ENCODE measurements at regions not wholly inside any gene's neighbourhood (a gene's known extent, or its start where the extent isn't known, plus 50 kb on each side); places are given as distances from the start of the nearest gene placed in this dataset.

DNA sequence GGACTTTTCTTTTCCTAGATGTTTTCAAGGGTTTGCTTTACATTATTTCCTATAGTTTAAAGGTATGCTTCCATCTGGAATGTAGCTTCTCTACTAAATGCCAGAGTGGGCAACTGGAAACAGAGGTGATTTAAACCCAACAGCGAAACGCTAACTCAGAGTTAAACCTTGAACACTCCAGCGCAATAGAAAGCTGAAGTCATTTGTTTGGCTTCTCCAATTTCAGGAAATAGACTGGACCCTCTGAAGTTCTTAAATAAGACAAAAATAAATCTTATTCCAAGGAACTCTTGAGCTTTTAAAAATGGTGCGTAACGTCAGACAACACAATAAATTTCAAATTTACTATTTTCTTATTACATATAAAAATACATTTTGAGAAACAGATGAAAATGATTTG lies 1560.0 kb upstream of the TENM3 start:
- Histone ChIP-seq H3K14ac (ENCODE audit: low read length) (no peak overlapping the region), H3K4ac (ENCODE audit: low read depth, low read length) (no peak overlapping the region), H2BK5ac (ENCODE audit: low read depth, low read length, poor library complexity) (no peak overlapping the region), H3K9me3 (ENCODE audit: insufficient read depth, low read depth, low read length) (no peaks in the 10 kb centered on the region), H2BK12ac (ENCODE audit: low read length) (no peak overlapping the region), H3K27me3 (ENCODE audit: insufficient read depth, low read length) (no peaks in the 10 kb centered on the region), H3K23ac (ENCODE audit: low read length) (no peak overlapping the region), H3K79me2 (ENCODE audit: control insufficient read depth, insufficient read depth, low read length, poor library complexity) (no peaks in the 10 kb centered on the region), H3K4me3 (ENCODE audit: low read depth, low read length) (no peak overlapping the region), H4K8ac (ENCODE audit: low read depth, low read length) (no peak overlapping the region), H4K91ac (ENCODE audit: low read depth, low read length) (no peak overlapping the region), H2BK120ac (ENCODE audit: insufficient read depth, low read length, poor library complexity) (no peak overlapping the region), H2AK5ac (ENCODE audit: low read length) (no peak overlapping the region), H3K18ac (ENCODE audit: low read length) (no peak overlapping the region), H3K27ac (ENCODE audit: low read depth, low read length) (no peak overlapping the region), H4K12ac (ENCODE audit: low read depth, low read length) (no peak overlapping the region), H3K4me1 (ENCODE audit: control insufficient read depth in 1 of 2, insufficient read depth in 2 of 2, low read length in 2 of 2) (no peaks in the 10 kb centered on the region), H2AFZ (ENCODE audit: insufficient read depth, low read length, poor library complexity) (no peak overlapping the region), H3K36me3 (ENCODE audit: control insufficient read depth in 1 of 2, insufficient read depth in 2 of 2, low read length in 2 of 2) (no peaks in the 10 kb centered on the region), H3K9ac (ENCODE audit: low read length) (no peak overlapping the region), H3K79me1 (ENCODE audit: low read length) (no peaks in the 10 kb centered on the region), H3K4me2 (ENCODE audit: low read length) (no peak overlapping the region)
- WGBS (ENCODE audit: extremely low coverage, insufficient coverage, insufficient read length): no CpG with 5 or more reads among the region's 5 CpGs
- no peak for DNase-seq

GRCh38 chr4:180688480-180688879 lies 1554.7 kb upstream of the TENM3 start:
- H3K9ac ChIP-seq (ENCODE audit: low read length): no peak overlapping the region
- H3K79me2 ChIP-seq (ENCODE audit: control insufficient read depth, insufficient read depth, low read length, poor library complexity): no peaks in the 10 kb centered on the region
- H2AFZ ChIP-seq (ENCODE audit: insufficient read depth, low read length, poor library complexity): no peak overlapping the region
- no peak overlapping the region for H3K4me3 ChIP-seq (ENCODE audit: low read depth, low read length)
- no peak overlapping the region for H3K27ac ChIP-seq (ENCODE audit: low read depth, low read length)
- H3K36me3 ChIP-seq (ENCODE audit: control insufficient read depth in 1 of 2, insufficient read depth in 2 of 2, low read length in 2 of 2): no peaks in the 10 kb centered on the region
- no peak overlapping the region for H2BK5ac ChIP-seq (ENCODE audit: low read depth, low read length, poor library complexity)
- no peak overlapping the region for H3K4me2 ChIP-seq (ENCODE audit: low read length)
- H4K8ac ChIP-seq (ENCODE audit: low read depth, low read length): no peak overlapping the region
- no peak overlapping the region for H2BK12ac ChIP-seq (ENCODE audit: low read length)
- H3K4me1 ChIP-seq (ENCODE audit: control insufficient read depth in 1 of 2, insufficient read depth in 2 of 2, low read length in 2 of 2): no peaks in the 10 kb centered on the region
- peaks cover 4% of the 10 kb centered on the region for H3K9me3 ChIP-seq (ENCODE audit: insufficient read depth, low read depth, low read length)
- H2AK5ac ChIP-seq (ENCODE audit: low read length): no peak overlapping the region
- H3K14ac ChIP-seq (ENCODE audit: low read length): no peak overlapping the region
- no peak overlapping the region for H3K23ac ChIP-seq (ENCODE audit: low read length)
- H3K18ac ChIP-seq (ENCODE audit: low read length): no peak overlapping the region
- H4K91ac ChIP-seq (ENCODE audit: low read depth, low read length): no peak overlapping the region
- no CpG with 5 or more reads among the region's 2 CpGs for WGBS (ENCODE audit: extremely low coverage, insufficient coverage, insufficient read length)
- no peak for DNase-seq
- H3K4ac ChIP-seq (ENCODE audit: low read depth, low read length): no peak overlapping the region
- H4K12ac ChIP-seq (ENCODE audit: low read depth, low read length): no peak overlapping the region
- no peak overlapping the region for H2BK120ac ChIP-seq (ENCODE audit: insufficient read depth, low read length, poor library complexity)
- H3K79me1 ChIP-seq (ENCODE audit: low read length): no peaks in the 10 kb centered on the region
- H3K27me3 ChIP-seq (ENCODE audit: insufficient read depth, low read length): no peaks in the 10 kb centered on the region

GRCh38 chr4:180694875-180695274 lies 1548.3 kb upstream of the TENM3 start:
- no peak overlapping the region for H2BK120ac ChIP-seq (ENCODE audit: insufficient read depth, low read length, poor library complexity)
- H3K4ac ChIP-seq (ENCODE audit: low read depth, low read length): no peak overlapping the region
- H2BK12ac ChIP-seq (ENCODE audit: low read length): no peak overlapping the region
- no peak overlapping the region for H3K4me2 ChIP-seq (ENCODE audit: low read length)
- H4K12ac ChIP-seq (ENCODE audit: low read depth, low read length): no peak overlapping the region
- H3K79me2 ChIP-seq (ENCODE audit: control insufficient read depth, insufficient read depth, low read length, poor library complexity): no peaks in the 10 kb centered on the region
- no peaks in the 10 kb centered on the region for H3K79me1 ChIP-seq (ENCODE audit: low read length)
- no peak overlapping the region for H2AFZ ChIP-seq (ENCODE audit: insufficient read depth, low read length, poor library complexity)
- H3K18ac ChIP-seq (ENCODE audit: low read length): no peak overlapping the region
- no peak overlapping the region for H3K14ac ChIP-seq (ENCODE audit: low read length)
- H3K36me3 ChIP-seq (ENCODE audit: control insufficient read depth in 1 of 2, insufficient read depth in 2 of 2, low read length in 2 of 2): no peaks in the 10 kb centered on the region
- H3K9me3 ChIP-seq (ENCODE audit: insufficient read depth, low read depth, low read length): peaks cover 4% of the 10 kb centered on the region
- no peak overlapping the region for H2BK5ac ChIP-seq (ENCODE audit: low read depth, low read length, poor library complexity)
- no peak overlapping the region for H3K23ac ChIP-seq (ENCODE audit: low read length)
- H3K27me3 ChIP-seq (ENCODE audit: insufficient read depth, low read length): no peaks in the 10 kb centered on the region
- no peaks in the 10 kb centered on the region for H3K4me1 ChIP-seq (ENCODE audit: control insufficient read depth in 1 of 2, insufficient read depth in 2 of 2, low read length in 2 of 2)
- H4K8ac ChIP-seq (ENCODE audit: low read depth, low read length): no peak overlapping the region
- no peak overlapping the region for H3K27ac ChIP-seq (ENCODE audit: low read depth, low read length)
- no peak overlapping the region for H2AK5ac ChIP-seq (ENCODE audit: low read length)
- no peak overlapping the region for H3K4me3 ChIP-seq (ENCODE audit: low read depth, low read length)
- H3K9ac ChIP-seq (ENCODE audit: low read length): no peak overlapping the region
- DNase-seq: no peak
- no CpG with 5 or more reads among the region's 1 CpG for WGBS (ENCODE audit: extremely low coverage, insufficient coverage, insufficient read length)
- no peak overlapping the region for H4K91ac ChIP-seq (ENCODE audit: low read depth, low read length)

- H3K14ac ChIP-seq (ENCODE audit: low read length): no peak overlapping the region
- H3K4me1 ChIP-seq (ENCODE audit: control insufficient read depth in 1 of 2, insufficient read depth in 2 of 2, low read length in 2 of 2): no peaks in the 10 kb centered on the region
- no CpG with 5 or more reads among the region's 1 CpG for WGBS (ENCODE audit: extremely low coverage, insufficient coverage, insufficient read length)
- no peak overlapping the region for H3K9ac ChIP-seq (ENCODE audit: low read length)
- no peak overlapping the region for H3K4ac ChIP-seq (ENCODE audit: low read depth, low read length)
- no peak overlapping the region for H3K27ac ChIP-seq (ENCODE audit: low read depth, low read length)
- no peaks in the 10 kb centered on the region for H3K36me3 ChIP-seq (ENCODE audit: control insufficient read depth in 1 of 2, insufficient read depth in 2 of 2, low read length in 2 of 2)
- no peak overlapping the region for H4K8ac ChIP-seq (ENCODE audit: low read depth, low read length)
- H3K27me3 ChIP-seq (ENCODE audit: insufficient read depth, low read length): no peaks in the 10 kb centered on the region
- H3K4me3 ChIP-seq (ENCODE audit: low read depth, low read length): no peak overlapping the region
- no peak overlapping the region for H4K12ac ChIP-seq (ENCODE audit: low read depth, low read length)
- no peak overlapping the region for H2BK120ac ChIP-seq (ENCODE audit: insufficient read depth, low read length, poor library complexity)
- H3K79me1 ChIP-seq (ENCODE audit: low read length): no peaks in the 10 kb centered on the region
- no peak for DNase-seq
- H3K18ac ChIP-seq (ENCODE audit: low read length): no peak overlapping the region
- no peak overlapping the region for H3K23ac ChIP-seq (ENCODE audit: low read length)
- no peak overlapping the region for H2BK12ac ChIP-seq (ENCODE audit: low read length)
- no peak overlapping the region for H2AK5ac ChIP-seq (ENCODE audit: low read length)
- no peak overlapping the region for H4K91ac ChIP-seq (ENCODE audit: low read depth, low read length)
- peaks cover 4% of the 10 kb centered on the region for H3K9me3 ChIP-seq (ENCODE audit: insufficient read depth, low read depth, low read length)
- no peak overlapping the region for H3K4me2 ChIP-seq (ENCODE audit: low read length)
- H3K79me2 ChIP-seq (ENCODE audit: control insufficient read depth, insufficient read depth, low read length, poor library complexity): no peaks in the 10 kb centered on the region
- no peak overlapping the region for H2BK5ac ChIP-seq (ENCODE audit: low read depth, low read length, poor library complexity)
- H2AFZ ChIP-seq (ENCODE audit: insufficient read depth, low read length, poor library complexity): no peak overlapping the region
These were observed 1547.4 kb upstream of the TENM3 start for GRCh38 chr4:180695851-180696250.
